ENCODE measurements at regions not wholly inside any gene's neighbourhood (a gene's known extent, or its start where the extent isn't known, plus 50 kb on each side); places are given as distances from the start of the nearest gene placed in this dataset.

DNA sequence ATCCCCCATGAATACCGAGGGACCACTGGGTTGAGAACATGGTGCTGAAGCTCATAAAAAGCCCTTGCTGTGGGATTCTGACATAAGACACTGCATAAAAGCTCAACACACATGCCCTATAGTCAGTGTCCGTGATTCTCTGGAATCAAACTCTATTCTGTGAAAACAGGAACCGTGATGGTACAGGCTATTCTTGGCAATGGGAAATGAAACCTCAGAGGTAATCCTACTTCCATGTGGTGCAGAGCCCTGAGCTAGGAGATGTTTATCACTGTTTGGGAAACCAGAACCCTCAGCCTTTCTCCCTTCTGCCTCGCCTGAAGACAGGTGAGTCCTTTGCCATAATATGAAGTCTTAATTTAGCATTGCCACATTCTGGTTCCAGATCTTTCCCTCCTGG, 80.8 kb upstream of the PRSS1 start:
- TF ChIP-seq POLR2A (IDR thresholded peaks at IDR 0.05; ENCODE audit: low read depth, low read length), result no peak
- no peak for TF ChIP-seq POLR2AphosphoS5 (IDR thresholded peaks at IDR 0.05; ENCODE audit: low read depth, low read length)
- TF ChIP-seq PAX5 (IDR thresholded peaks at IDR 0.05; ENCODE audit: insufficient read depth, low read length, severe bottlenecking), result no peak
- no peak for TF ChIP-seq TAF1 (IDR thresholded peaks at IDR 0.05; ENCODE audit: low read depth, low read length)
- TF ChIP-seq POU2F2 (IDR thresholded peaks at IDR 0.05; ENCODE audit: low read depth, low read length), result no peak
